ENCODE measurements at regions not wholly inside any gene's neighbourhood (a gene's known extent, or its start where the extent isn't known, plus 50 kb on each side); places are given as distances from the start of the nearest gene placed in this dataset.

DNA sequence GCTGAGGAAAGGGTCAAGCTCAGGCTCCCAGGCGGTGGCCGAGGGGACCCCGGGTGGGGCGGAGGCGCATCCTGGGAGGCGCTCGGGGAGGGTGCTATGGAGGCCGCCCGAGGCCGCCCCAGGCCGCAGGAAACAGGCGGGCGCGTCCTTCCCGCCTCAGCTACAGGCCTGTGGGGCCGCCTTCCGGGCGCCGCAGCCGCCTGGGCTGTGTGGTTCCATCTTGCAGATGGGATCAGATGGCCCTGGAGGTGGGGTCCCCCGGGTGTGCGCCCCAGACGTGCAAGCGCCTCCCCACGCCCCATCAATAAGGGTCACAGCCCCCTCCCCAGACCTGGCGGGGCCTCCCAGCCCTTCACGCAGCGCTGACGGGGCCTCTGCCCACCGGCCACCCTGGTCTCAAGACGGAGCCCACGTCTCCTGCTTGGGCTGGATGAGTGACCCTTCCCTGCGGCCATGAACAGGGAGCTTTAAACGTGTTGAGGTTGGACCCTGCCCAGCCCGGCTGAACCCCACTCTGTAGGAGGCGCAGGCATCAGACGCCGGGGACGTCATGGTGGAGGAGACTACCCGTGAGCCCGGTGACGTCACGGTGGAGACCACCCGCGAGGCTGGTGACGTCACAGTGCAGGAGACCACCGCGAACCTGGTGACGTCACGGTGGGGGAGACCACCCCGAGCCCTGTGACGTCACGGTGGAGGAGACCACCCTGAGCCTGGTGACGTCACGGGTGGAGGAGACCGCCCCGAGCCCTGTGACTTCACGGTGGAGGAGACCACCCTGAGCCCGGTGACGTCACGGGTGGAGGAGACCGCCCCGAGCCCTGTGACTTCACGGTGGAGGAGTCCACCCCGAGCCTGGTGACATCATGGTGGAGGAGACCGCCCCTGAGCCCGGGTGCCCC is 267.0 kb downstream of the DLL1 start:
- Histone ChIP-seq H3K9me3 (ENCODE audit: insufficient read depth, low read length, severe bottlenecking) (no peaks in the 10 kb centered on the region), H3K4me3 (ENCODE audit: low read depth in 1 of 2, low read length in 2 of 2) (no peak overlapping the region), H3K27me3 (ENCODE audit: insufficient read depth, low read length, poor library complexity) (no peaks in the 10 kb centered on the region), H3K79me2 (ENCODE audit: insufficient read depth, low read length) (no peaks in the 10 kb centered on the region), H3K4me2 (ENCODE audit: insufficient read depth, low read length) (no peak overlapping the region), H3K27ac (ENCODE audit: low read length) (no peak overlapping the region), H4K20me1 (ENCODE audit: insufficient read depth, low read length) (no peaks in the 10 kb centered on the region; the same call in 1 of the 2 replicates), H3K4me1 (ENCODE audit: insufficient read depth, low read length) (no peaks in the 10 kb centered on the region), H3K9ac (ENCODE audit: low read depth, low read length) (no peak overlapping the region), H3K36me3 (ENCODE audit: insufficient read depth, low read length) (no peaks in the 10 kb centered on the region), H2AFZ (ENCODE audit: low read depth, low read length) (no peak overlapping the region)
- ATAC-seq (ENCODE audit: insufficient read depth, low read depth), result no peak
- TF ChIP-seq, protein P1, sequence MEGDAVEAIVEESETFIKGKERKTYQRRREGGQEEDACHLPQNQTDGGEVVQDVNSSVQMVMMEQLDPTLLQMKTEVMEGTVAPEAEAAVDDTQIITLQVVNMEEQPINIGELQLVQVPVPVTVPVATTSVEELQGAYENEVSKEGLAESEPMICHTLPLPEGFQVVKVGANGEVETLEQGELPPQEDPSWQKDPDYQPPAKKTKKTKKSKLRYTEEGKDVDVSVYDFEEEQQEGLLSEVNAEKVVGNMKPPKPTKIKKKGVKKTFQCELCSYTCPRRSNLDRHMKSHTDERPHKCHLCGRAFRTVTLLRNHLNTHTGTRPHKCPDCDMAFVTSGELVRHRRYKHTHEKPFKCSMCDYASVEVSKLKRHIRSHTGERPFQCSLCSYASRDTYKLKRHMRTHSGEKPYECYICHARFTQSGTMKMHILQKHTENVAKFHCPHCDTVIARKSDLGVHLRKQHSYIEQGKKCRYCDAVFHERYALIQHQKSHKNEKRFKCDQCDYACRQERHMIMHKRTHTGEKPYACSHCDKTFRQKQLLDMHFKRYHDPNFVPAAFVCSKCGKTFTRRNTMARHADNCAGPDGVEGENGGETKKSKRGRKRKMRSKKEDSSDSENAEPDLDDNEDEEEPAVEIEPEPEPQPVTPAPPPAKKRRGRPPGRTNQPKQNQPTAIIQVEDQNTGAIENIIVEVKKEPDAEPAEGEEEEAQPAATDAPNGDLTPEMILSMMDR (IDR thresholded peaks at IDR 0.05; ENCODE audit: borderline replicate concordance, extremely low read depth, low read length, poor library complexity, severe bottlenecking), result no peak
- TF ChIP-seq EZH2 (IDR thresholded peaks at IDR 0.05; ENCODE audit: borderline replicate concordance, low read depth, low read length, severe bottlenecking), result no peak
- DNase-seq, result no peak

DNA sequence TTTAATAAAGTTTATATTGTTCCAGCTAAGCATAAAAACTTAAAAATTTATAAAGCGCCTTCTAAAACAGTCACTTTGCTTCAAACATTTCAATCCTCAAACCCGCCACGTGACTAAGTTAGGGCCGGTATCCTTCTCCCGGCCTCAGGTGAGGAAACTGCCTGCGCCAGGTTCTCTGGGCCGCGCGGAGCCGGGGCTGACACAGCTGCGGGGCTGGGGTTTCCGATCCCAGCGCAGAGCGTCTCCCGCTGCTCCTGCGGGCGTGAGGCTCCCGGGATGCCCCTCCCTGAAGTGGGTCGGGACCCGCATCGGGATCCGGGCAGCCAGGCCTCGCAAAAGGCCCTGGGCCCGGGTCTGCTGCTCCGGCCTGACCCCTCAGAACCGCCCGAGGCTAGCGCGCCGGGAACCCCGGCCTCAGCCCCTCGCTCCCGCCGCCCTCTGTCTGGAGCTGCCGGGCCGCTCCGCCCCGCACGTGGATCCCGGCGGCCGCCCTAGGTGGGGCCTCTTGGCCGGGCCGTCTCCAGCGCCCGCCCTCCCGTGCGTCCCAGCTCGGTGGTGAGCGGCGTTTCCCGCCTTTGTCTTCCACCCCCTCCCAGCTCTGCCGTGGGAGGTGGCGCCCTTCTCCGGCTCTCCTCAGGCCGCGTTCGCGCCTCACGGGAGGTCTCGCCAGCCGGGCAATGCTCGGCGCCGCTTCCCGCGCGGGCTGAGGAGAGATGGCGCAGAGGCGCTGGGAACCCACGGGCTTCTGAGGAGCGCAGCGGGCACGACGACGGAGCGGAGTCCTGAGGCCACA is 267.9 kb downstream of the DLL1 start:
- no peak for ATAC-seq (ENCODE audit: insufficient read depth, low read depth)
- H4K20me1 ChIP-seq (ENCODE audit: insufficient read depth, low read length), result no peaks in the 10 kb centered on the region; the same call in 1 of the 2 replicates

DNA sequence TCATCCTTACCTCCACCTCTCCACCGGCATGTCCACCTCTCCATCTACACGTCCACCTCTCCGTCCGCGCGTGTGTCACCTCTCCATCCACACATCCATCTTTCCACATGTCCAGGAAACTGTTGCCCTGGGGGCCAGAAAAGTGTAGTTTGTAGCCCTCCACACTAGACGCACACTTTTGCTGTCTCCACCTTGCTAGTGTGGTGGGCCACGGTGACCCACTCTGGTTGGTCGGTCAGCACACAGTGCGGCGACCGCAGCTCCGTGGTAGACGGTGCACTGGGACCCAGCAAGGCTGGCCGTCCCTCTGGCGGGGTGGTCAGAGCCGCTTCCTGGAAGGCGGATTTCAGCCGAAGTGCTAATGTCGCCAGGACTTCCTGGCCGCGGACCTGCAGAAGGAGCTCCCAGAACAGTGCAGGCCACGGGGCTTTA is 268.6 kb downstream of the DLL1 start:
- TF ChIP-seq EZH2 (IDR thresholded peaks at IDR 0.05; ENCODE audit: borderline replicate concordance, low read depth, low read length, severe bottlenecking), result no peak
- TF ChIP-seq, protein P1 (IDR thresholded peaks at IDR 0.05; ENCODE audit: borderline replicate concordance, extremely low read depth, low read length, poor library complexity, severe bottlenecking), result no peak
- no peak for ATAC-seq (ENCODE audit: insufficient read depth, low read depth)

More for the DNA sequence above, 267.9 kb downstream of the DLL1 start:
- TF ChIP-seq, protein P1 (IDR thresholded peaks at IDR 0.05; ENCODE audit: borderline replicate concordance, extremely low read depth, low read length, poor library complexity, severe bottlenecking), result no peak
- TF ChIP-seq EZH2 (IDR thresholded peaks at IDR 0.05; ENCODE audit: borderline replicate concordance, low read depth, low read length, severe bottlenecking), result no peak
- H3K4me2 ChIP-seq (ENCODE audit: insufficient read depth, low read length), result no peak overlapping the region
- no peak for DNase-seq
- no peaks in the 10 kb centered on the region for H3K4me1 ChIP-seq (ENCODE audit: insufficient read depth, low read length)
- no peaks in the 10 kb centered on the region for H3K27me3 ChIP-seq (ENCODE audit: insufficient read depth, low read length, poor library complexity)
- no peaks in the 10 kb centered on the region for H3K36me3 ChIP-seq (ENCODE audit: insufficient read depth, low read length)
- H3K4me3 ChIP-seq (ENCODE audit: low read depth in 1 of 2, low read length in 2 of 2), result no peak overlapping the region
- no peaks in the 10 kb centered on the region for H3K79me2 ChIP-seq (ENCODE audit: insufficient read depth, low read length)
- no peak overlapping the region for H2AFZ ChIP-seq (ENCODE audit: low read depth, low read length)
- no peaks in the 10 kb centered on the region for H3K9me3 ChIP-seq (ENCODE audit: insufficient read depth, low read length, severe bottlenecking)
- H3K27ac ChIP-seq (ENCODE audit: low read length), result no peak overlapping the region
- no peak overlapping the region for H3K9ac ChIP-seq (ENCODE audit: low read depth, low read length)

More for the DNA sequence above, 268.6 kb downstream of the DLL1 start:
- no peaks in the 10 kb centered on the region; the same call in 1 of the 2 replicates for H4K20me1 ChIP-seq (ENCODE audit: insufficient read depth, low read length)
- no peaks in the 10 kb centered on the region for H3K27me3 ChIP-seq (ENCODE audit: insufficient read depth, low read length, poor library complexity)
- H3K4me2 ChIP-seq (ENCODE audit: insufficient read depth, low read length), result no peak overlapping the region
- no peaks in the 10 kb centered on the region for H3K9me3 ChIP-seq (ENCODE audit: insufficient read depth, low read length, severe bottlenecking)
- H3K27ac ChIP-seq (ENCODE audit: low read length), result no peak overlapping the region
- H3K4me3 ChIP-seq (ENCODE audit: low read depth in 1 of 2, low read length in 2 of 2), result no peak overlapping the region
- no peaks in the 10 kb centered on the region for H3K4me1 ChIP-seq (ENCODE audit: insufficient read depth, low read length)
- no peaks in the 10 kb centered on the region for H3K79me2 ChIP-seq (ENCODE audit: insufficient read depth, low read length)
- DNase-seq, result no peak
- no peak overlapping the region for H2AFZ ChIP-seq (ENCODE audit: low read depth, low read length)
- H3K9ac ChIP-seq (ENCODE audit: low read depth, low read length), result no peak overlapping the region
- no peaks in the 10 kb centered on the region for H3K36me3 ChIP-seq (ENCODE audit: insufficient read depth, low read length)

Measured in DND-41 (cell line).